Ascending aorta (tissue), 2 donors: ENCODE measurements at regions not wholly inside any gene's neighbourhood (a gene's known extent, or its start where the extent isn't known, plus 50 kb on each side); places are given as distances from the start of the nearest gene placed in this dataset.

Source experiments
- DNase-seq, 2 donors: peaks; one replicate each; pipeline ENCODE4 v3.0.0-alpha.2; 2019; ENCODE audit warnings: low spot score in 2 of 2
- H3K27ac ChIP-seq, 2 donors: fragments of 200-600 bp; sonication (generic); one replicate each; pipeline ENCODE4 v1.5.1; 2016 to 2017; ENCODE audit warnings: mild to moderate bottlenecking in 1 of 2
- H3K27me3 ChIP-seq: fragments of 200-600 bp; sonication (generic); one replicate; pipeline ENCODE4 v1.5.1; 2017
- H3K36me3 ChIP-seq, 2 donors: fragments of 200-600 bp; sonication (generic); one replicate each; pipeline ENCODE4 v1.5.1; 2016
- H3K4me1 ChIP-seq, 2 donors: fragments of 200-600 bp; sonication (generic); one replicate each; pipeline ENCODE4 v1.5.1; 2016 to 2017; ENCODE audit warnings: mild to moderate bottlenecking in 1 of 2
- H3K4me3 ChIP-seq, 2 donors: fragments of 200-600 bp; sonication (generic); one replicate each; pipeline ENCODE4 v1.5.1; 2016 to 2017; ENCODE audit warnings: mild to moderate bottlenecking in 1 of 2
- H3K9me3 ChIP-seq, 2 donors: fragments of 200-600 bp; sonication (generic); one replicate each; pipeline ENCODE4 v1.5.1; 2016
- intact Hi-C: fragments of 100-400 bp; cut with DNase I; formaldehyde crosslinking; loops from one replicate; pipeline ENCODE4 v1.15.1; 2023
- TF ChIP-seq, protein P1 (sequence below), 3 experiments: fragments of 200-600 bp in 2 of 3; fragments of 450-650 bp in 1 of 3; sonication (generic) in 2 of 3; IDR thresholded peaks; one replicate each; pipeline ENCODE4 v1.5.1; 2016 to 2019; ENCODE audit warnings: antibody characterized with exemption in 3 of 3, mild to moderate bottlenecking in 1 of 3, moderate library complexity in 1 of 3

DNA sequence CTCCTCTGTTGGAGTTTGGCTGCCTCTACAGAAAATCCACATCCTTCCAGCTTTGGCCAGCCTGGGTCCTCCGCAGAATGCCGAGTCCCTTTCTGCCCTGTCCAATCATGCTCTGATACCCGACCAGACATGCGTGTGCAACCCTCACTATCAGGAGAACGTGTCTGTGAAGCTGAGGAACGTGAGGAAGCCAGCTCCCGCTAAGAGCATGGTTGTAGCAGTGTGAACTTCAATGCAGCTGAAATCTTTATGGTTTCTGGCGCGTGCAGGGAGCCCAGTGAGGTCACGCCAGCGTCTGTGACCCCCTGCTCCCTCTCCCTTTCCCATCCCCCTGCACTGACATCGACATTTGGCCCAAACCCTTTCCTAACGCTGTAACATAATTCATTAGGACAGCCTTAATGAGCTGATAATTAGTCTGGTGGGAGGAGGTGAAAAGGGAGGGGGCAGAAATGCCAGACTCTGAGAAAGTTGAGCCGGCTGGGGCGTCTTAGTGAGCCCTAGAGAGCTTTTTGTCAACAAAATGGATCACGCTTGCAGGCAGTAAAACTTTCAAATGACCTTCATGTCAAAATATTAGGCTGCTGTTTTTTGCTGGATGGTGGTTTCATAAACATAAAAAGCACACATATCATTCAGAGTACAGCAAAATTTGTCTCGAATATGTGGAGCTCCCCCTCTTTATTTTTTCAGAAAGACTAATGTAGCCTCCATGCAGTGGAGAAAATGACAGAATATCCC lies 423.3 kb downstream of the QKI start:
- Histone ChIP-seq H3K9me3 (no peaks in the 10 kb centered on the region), H3K27ac (no peak overlapping the region), H3K36me3 (no peaks in the 10 kb centered on the region), H3K4me1 (no peaks in the 10 kb centered on the region), H3K4me3 (no peak overlapping the region), H3K27me3 (no peaks in the 10 kb centered on the region)
- intact Hi-C loops, result no loop called here
- TF ChIP-seq, protein P1, sequence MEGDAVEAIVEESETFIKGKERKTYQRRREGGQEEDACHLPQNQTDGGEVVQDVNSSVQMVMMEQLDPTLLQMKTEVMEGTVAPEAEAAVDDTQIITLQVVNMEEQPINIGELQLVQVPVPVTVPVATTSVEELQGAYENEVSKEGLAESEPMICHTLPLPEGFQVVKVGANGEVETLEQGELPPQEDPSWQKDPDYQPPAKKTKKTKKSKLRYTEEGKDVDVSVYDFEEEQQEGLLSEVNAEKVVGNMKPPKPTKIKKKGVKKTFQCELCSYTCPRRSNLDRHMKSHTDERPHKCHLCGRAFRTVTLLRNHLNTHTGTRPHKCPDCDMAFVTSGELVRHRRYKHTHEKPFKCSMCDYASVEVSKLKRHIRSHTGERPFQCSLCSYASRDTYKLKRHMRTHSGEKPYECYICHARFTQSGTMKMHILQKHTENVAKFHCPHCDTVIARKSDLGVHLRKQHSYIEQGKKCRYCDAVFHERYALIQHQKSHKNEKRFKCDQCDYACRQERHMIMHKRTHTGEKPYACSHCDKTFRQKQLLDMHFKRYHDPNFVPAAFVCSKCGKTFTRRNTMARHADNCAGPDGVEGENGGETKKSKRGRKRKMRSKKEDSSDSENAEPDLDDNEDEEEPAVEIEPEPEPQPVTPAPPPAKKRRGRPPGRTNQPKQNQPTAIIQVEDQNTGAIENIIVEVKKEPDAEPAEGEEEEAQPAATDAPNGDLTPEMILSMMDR (IDR thresholded peaks at IDR 0.05), result no peak
- DNase-seq, result no peak

DNA sequence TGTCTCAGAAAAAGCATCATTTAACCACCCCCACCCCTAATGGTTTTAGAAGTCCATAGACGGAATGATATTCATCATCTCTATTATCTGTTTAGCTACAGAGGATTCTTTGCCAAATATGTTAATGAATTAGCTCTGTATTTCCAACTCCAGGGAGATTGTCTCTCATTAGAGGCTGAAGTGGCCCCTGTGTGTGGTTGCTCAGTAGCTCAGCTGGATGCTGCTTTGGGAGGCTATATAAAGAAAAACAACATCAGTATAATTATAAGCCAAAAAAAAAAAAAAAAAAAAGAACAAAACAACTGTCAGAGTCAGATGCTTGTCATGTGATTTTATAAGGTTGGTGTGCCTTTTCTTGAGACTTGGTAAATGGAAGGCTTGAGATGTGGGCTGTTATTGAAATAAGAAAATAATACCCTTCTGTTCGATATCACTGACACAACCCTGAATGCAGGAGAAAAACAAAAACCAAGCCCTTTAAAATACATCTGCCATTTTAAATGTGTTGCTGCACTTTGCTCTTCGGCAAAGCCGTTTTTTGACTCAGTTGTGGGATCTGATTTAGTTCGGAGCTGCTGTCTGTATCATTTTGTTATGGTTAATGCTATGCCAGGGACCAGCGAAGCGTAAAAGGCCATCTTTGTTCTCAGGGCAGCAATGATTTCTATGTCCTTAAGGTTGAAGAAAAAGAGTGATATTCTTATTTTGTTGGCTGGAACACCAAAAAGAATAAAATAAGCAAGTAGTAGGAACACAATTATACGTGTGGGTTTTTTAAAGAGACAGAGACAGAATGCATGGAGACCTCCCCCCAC lies 422.6 kb downstream of the QKI start:
- TF ChIP-seq, protein P1 (IDR thresholded peaks at IDR 0.05), result no peak
- Histone ChIP-seq H3K4me1 (no peaks in the 10 kb centered on the region), H3K36me3 (no peaks in the 10 kb centered on the region), H3K27ac (no peak overlapping the region), H3K4me3 (no peak overlapping the region), H3K27me3 (no peaks in the 10 kb centered on the region), H3K9me3 (no peaks in the 10 kb centered on the region)
- no peak for DNase-seq
- intact Hi-C loops, result no loop called here

DNA sequence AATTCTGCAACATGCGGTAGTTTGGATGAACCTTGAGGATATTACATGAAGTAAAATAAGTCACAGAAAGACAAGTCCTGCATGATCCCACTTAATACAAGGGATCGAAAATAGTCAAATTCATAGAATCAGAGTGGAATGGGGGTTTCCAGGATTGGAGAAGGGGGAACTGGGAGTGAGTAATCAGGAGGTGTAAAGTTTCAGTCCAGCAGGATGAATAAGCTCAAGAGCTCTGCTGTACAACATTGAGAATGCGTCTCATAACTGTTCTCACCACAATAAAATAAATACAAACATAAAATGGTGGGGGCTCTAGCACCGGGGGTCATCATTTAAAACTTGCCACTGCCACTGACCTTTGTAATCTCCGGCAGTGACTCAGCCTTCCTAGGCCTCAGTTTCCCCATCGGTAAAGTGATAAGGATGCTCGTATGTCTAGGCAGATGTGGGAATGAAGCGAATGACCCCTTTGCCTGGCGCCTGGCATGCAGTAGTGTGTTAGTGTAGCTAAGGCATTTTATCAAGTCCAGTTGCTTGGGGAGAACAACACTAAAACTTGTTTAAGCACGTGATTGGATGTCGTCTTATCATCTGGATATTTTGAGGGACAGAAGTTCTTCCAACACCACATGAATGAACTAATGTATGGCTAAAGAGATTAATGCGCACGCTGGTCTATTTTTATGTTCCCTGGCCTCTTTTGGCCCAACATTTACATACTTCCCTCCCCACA lies 421.1 kb downstream of the QKI start:
- DNase-seq, result no peak
- H3K36me3 ChIP-seq, result no peaks in the 10 kb centered on the region
- no peaks in the 10 kb centered on the region for H3K9me3 ChIP-seq
- TF ChIP-seq, protein P1 (IDR thresholded peaks at IDR 0.05), result no peak
- H3K27ac ChIP-seq, result no peak overlapping the region
- H3K27me3 ChIP-seq, result no peaks in the 10 kb centered on the region
- intact Hi-C loops, result no loop called here
- no peak overlapping the region for H3K4me3 ChIP-seq
- H3K4me1 ChIP-seq, result no peaks in the 10 kb centered on the region

DNA sequence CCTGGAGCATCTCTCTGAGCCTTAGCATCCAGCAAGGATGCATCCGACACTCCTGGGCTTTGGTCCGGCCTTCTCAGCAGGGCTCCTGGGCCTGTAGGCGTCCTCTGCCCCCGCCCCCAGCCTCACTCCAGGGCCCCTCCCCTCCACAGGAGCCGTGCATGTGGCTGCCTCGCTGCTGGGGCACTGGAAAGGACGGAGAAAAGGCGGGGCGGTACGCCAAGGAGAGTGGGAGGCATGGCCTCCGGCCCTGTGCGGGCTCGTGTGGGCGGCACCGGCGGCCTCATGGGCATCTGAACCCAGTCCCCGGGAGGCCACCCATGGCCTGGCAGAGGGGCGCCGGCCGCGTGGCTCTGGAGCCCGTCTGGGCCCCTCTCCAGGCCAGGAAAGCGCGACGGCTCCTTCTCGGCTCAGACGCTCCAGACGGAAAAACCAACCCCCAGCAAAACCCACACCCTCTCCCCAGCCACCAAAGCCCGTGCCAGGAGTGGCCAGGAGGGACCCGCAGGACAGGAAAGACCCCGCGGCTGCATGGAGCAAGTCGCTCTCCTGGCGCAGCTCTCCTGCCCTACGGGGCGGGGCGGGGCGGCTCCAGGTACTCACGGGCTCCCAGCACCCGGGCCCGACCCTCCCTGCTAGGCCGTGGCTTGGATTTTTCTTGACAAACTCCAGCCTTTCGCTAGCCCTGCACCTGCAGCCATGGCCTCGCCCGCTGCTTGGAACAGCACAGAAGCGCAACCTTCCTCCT lies 419.9 kb downstream of the QKI start:
- Histone ChIP-seq H3K4me3 (no peak overlapping the region), H3K27ac (no peak overlapping the region), H3K36me3 (no peaks in the 10 kb centered on the region), H3K27me3 (no peaks in the 10 kb centered on the region), H3K4me1 (no peaks in the 10 kb centered on the region), H3K9me3 (no peaks in the 10 kb centered on the region)
- intact Hi-C loops, result no loop called here
- TF ChIP-seq, protein P1 (IDR thresholded peaks at IDR 0.05), result no peak
- no peak for DNase-seq

DNA sequence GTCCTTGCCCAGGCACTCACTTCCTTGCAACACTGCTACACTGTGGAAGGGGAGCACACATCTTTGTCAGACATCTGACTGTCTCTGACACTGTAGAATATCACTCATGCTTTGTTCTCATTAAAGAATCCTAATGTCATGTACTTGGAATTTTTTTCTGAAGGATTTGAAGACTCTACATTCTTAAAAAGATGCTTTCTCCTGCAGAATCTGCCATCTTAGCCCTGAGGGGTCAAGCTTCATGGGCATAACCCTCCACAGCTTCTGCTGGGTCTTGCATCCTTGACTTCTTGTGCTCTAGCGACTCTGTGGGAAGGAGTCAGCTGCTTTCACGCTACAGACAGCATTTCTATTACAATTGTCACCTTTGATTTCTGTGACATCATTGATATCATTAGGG lies 417.2 kb downstream of the QKI start:
- Histone ChIP-seq H3K9me3 (no peaks in the 10 kb centered on the region), H3K36me3 (no peaks in the 10 kb centered on the region), H3K4me3 (no peak overlapping the region), H3K4me1 (no peaks in the 10 kb centered on the region), H3K27me3 (no peaks in the 10 kb centered on the region), H3K27ac (no peak overlapping the region)
- TF ChIP-seq, protein P1 (IDR thresholded peaks at IDR 0.05), result no peak
- intact Hi-C loops, result no loop called here
- DNase-seq, result no peak
